ENCODE measurements at regions not wholly inside any gene's neighbourhood (a gene's known extent, or its start where the extent isn't known, plus 50 kb on each side); places are given as distances from the start of the nearest gene placed in this dataset.

GRCh38 chr5:159638954-159639559 is 277.2 kb upstream of the ADRA1B start (continued):
- TF ChIP-seq CBX8 (IDR thresholded peaks at IDR 0.05; ENCODE audit: borderline replicate concordance, extremely low read depth, low read depth, low read length, poor library complexity, severe bottlenecking): no peak
- TF ChIP-seq RBFOX2 (IDR thresholded peaks at IDR 0.05; ENCODE audit: low read depth, low read length): 0 out of 2 replicates have a peak, but pooled peaks have one; percentile 48
- TF ChIP-seq USF1 (CRISPR knock-in tag; IDR thresholded peaks at IDR 0.05): no peak
- peak; percentile 90 for TF ChIP-seq ZNF175 (CRISPR knock-in tag; IDR thresholded peaks at IDR 0.05; ENCODE audit: low read depth)
- no peak for TF ChIP-seq ZNF586 (CRISPR knock-in tag; conservative IDR thresholded peaks at IDR 0.05)
- TF ChIP-seq, protein P1, sequence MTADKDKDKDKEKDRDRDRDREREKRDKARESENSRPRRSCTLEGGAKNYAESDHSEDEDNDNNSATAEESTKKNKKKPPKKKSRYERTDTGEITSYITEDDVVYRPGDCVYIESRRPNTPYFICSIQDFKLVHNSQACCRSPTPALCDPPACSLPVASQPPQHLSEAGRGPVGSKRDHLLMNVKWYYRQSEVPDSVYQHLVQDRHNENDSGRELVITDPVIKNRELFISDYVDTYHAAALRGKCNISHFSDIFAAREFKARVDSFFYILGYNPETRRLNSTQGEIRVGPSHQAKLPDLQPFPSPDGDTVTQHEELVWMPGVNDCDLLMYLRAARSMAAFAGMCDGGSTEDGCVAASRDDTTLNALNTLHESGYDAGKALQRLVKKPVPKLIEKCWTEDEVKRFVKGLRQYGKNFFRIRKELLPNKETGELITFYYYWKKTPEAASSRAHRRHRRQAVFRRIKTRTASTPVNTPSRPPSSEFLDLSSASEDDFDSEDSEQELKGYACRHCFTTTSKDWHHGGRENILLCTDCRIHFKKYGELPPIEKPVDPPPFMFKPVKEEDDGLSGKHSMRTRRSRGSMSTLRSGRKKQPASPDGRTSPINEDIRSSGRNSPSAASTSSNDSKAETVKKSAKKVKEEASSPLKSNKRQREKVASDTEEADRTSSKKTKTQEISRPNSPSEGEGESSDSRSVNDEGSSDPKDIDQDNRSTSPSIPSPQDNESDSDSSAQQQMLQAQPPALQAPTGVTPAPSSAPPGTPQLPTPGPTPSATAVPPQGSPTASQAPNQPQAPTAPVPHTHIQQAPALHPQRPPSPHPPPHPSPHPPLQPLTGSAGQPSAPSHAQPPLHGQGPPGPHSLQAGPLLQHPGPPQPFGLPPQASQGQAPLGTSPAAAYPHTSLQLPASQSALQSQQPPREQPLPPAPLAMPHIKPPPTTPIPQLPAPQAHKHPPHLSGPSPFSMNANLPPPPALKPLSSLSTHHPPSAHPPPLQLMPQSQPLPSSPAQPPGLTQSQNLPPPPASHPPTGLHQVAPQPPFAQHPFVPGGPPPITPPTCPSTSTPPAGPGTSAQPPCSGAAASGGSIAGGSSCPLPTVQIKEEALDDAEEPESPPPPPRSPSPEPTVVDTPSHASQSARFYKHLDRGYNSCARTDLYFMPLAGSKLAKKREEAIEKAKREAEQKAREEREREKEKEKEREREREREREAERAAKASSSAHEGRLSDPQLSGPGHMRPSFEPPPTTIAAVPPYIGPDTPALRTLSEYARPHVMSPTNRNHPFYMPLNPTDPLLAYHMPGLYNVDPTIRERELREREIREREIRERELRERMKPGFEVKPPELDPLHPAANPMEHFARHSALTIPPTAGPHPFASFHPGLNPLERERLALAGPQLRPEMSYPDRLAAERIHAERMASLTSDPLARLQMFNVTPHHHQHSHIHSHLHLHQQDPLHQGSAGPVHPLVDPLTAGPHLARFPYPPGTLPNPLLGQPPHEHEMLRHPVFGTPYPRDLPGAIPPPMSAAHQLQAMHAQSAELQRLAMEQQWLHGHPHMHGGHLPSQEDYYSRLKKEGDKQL (CRISPR knock-in tag; IDR thresholded peaks at IDR 0.05; ENCODE audit: borderline replicate concordance): no peak
- no peak for TF ChIP-seq FOXK1 (CRISPR knock-in tag; IDR thresholded peaks at IDR 0.05; ENCODE audit: borderline replicate concordance)
- no peak for TF ChIP-seq NKRF (IDR thresholded peaks at IDR 0.05; ENCODE audit: borderline replicate concordance)
- TF ChIP-seq TGIF2 (CRISPR knock-in tag; IDR thresholded peaks at IDR 0.05): no peak
- TF ChIP-seq, protein P2, sequence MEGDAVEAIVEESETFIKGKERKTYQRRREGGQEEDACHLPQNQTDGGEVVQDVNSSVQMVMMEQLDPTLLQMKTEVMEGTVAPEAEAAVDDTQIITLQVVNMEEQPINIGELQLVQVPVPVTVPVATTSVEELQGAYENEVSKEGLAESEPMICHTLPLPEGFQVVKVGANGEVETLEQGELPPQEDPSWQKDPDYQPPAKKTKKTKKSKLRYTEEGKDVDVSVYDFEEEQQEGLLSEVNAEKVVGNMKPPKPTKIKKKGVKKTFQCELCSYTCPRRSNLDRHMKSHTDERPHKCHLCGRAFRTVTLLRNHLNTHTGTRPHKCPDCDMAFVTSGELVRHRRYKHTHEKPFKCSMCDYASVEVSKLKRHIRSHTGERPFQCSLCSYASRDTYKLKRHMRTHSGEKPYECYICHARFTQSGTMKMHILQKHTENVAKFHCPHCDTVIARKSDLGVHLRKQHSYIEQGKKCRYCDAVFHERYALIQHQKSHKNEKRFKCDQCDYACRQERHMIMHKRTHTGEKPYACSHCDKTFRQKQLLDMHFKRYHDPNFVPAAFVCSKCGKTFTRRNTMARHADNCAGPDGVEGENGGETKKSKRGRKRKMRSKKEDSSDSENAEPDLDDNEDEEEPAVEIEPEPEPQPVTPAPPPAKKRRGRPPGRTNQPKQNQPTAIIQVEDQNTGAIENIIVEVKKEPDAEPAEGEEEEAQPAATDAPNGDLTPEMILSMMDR (IDR thresholded peaks at IDR 0.05 in 2 of 3, conservative IDR thresholded peaks at IDR 0.05 in 1 of 3; ENCODE audit: insufficient read depth in 2 of 3, low read depth in 1 of 3, low read length in 3 of 3): no peak
- TF ChIP-seq ETV5 (CRISPR knock-in tag; IDR thresholded peaks at IDR 0.05; ENCODE audit: low read depth): no peak
- TF ChIP-seq PHF20 (IDR thresholded peaks at IDR 0.05; ENCODE audit: partially characterized antibody): no peak
- no peak for TF ChIP-seq FUS (optimal IDR thresholded peaks at IDR 0.05; ENCODE audit: low read depth, low read length)
- TF ChIP-seq, protein P3, sequence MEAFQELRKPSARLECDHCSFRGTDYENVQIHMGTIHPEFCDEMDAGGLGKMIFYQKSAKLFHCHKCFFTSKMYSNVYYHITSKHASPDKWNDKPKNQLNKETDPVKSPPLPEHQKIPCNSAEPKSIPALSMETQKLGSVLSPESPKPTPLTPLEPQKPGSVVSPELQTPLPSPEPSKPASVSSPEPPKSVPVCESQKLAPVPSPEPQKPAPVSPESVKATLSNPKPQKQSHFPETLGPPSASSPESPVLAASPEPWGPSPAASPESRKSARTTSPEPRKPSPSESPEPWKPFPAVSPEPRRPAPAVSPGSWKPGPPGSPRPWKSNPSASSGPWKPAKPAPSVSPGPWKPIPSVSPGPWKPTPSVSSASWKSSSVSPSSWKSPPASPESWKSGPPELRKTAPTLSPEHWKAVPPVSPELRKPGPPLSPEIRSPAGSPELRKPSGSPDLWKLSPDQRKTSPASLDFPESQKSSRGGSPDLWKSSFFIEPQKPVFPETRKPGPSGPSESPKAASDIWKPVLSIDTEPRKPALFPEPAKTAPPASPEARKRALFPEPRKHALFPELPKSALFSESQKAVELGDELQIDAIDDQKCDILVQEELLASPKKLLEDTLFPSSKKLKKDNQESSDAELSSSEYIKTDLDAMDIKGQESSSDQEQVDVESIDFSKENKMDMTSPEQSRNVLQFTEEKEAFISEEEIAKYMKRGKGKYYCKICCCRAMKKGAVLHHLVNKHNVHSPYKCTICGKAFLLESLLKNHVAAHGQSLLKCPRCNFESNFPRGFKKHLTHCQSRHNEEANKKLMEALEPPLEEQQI (IDR thresholded peaks at IDR 0.05): no peak
